ENCODE measurements at regions not wholly inside any gene's neighbourhood (a gene's known extent, or its start where the extent isn't known, plus 50 kb on each side); places are given as distances from the start of the nearest gene placed in this dataset.

GRCh38 chr6:108778421-108779186 lies 69.6 kb upstream of the ARMC2 start:
- no peak for DNase-seq (ENCODE audit: low spot score)

DNA sequence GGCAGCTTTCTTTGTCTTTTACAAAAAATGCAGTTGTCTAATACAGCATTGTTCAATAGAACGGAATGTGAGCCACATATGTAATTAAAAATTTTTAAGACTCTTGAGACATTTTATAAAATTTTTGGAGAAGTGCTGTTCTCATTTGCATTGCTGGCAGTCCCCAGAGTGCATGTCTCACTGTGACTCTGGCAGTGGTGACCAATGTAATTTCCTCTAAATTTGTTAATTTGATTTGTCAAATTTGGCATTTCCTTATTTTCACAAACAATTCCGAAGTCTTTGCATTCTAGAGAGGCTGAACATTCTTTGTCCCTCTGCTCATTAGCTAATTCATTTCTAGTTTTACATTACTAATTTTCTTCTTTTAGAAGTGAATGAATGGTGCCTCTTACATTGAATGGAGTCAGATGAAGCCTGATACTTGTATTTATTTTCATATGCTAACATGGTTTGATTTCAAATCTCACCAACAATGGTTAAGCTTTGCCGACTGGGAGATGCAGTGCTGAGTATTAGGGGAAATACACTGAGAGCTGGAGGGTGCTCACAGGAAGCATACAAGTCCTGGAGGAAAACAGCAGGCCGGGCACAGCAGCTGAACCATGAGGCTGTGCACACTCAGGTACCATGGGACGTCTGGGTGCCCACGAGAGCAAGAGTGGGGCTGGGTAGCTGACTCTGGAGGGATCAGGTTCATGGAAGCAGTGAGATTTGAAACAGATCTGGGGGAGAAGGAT lies 68.5 kb upstream of the ARMC2 start:
- DNase-seq (ENCODE audit: low spot score) = no peak

DNA sequence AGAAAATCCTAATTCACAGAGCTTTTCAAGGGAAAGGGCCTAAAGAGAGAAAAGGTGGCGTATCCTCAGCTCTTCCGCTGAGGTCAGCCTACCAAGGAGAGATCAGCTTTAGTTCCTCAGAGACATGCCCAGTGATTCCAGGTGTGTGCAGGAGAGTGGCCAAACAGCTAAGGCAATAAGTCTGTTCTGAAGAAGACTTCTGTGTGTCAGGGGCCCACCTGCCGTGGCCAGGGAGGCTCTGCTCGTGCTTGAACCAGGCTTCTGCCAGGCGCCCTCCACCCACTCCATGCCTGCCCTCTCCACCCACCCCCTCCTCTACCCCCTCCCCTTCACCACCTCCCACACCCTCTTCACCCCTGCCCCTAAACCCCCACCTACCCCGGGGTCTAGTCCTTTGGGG lies 67.4 kb upstream of the ARMC2 start:
- no peak for DNase-seq (ENCODE audit: low spot score)

DNA sequence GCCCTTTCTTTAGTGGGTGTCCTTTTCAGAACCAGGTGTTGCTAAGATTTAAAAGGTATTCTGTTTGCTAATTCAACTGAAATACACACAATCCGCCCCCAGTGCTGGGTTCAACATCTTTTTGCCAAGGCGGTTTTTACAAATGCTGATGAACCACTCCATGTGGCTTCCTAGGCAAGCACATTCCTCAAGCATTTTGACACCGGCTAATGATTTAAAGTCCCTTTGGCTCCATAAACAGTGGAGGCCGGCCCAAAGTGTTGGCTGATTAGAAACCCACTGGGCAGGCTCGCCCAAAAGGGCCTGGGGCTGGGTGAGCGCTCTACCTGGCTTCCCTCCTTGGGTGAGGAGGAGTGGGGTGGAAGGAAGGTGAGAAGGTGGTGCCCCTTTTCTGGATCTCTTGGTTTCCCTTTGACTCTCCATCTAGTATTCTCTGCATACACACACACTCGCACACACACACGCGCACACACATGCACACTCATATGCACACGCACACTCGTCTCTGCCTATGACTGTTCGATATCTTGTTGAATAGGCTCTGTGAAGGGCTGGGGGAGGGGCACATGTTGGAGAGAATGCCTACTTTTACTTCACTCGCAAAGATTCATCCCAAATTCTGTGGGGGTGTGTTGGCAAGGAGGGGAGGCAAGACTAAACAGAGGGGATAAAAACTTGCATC lies 66.7 kb upstream of the ARMC2 start:
- DNase-seq (ENCODE audit: low spot score) = no peak

DNA sequence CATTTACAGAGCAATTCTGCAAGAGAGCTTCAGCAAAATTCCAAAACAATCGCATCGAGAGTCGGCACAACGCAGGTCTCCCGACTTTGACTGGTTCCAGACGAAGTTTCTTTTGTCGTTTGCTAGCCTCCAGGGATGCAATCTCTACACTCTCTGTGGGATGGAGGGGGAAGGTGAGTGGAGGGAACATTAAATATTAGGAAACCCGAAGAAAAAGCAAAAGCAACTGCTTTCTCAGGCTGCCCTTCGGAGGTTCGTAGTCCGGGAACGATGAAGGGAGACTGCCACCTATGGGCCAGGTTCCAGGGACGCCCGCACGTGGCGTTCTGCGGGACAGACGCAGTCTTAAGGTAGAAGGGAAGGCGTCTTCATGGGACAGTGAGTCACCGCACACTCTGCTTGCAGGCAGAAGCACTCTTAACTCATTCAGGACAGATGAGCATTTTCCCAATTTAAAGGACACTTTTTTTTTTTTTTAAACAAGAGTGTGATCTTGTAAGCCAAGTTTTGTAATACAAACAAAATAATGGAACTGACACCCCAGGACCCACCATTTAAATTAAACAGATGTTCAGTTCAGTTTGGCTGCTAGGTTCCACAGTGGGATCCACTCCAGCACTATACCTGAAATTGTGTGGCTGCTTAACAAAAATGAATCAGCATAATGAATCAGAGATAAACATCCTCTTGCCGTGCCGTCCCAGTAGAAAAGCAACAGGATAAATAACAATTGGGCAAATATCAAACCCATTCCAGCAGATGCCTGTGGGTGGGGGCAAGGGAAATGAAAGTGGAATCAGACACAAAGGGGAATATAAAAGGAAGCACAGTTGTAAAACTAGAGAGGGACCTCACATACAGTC lies 65.8 kb upstream of the ARMC2 start:
- DNase-seq (ENCODE audit: low spot score) = peak; percentile 81

GRCh38 chr6:108785653-108786052 lies 62.6 kb upstream of the ARMC2 start:
- no peak for DNase-seq (ENCODE audit: low spot score)

DNA sequence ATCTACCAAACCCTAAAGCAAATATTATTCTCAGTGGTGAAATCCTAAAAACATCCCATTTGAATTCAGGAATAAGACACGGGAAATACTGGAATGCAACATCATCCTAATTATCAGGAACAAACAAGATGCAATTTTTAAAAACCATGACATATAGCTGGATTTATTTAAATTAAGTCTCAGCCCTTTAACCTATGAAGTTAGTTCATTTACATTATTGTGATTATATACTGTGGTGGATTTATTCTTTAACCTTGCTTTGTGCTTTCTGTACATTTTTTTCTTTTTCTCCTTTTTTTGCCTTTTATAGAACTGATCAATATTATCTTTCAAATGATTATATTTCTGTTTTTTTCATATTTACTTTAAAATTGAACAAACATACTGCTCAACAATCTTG lies 59.8 kb upstream of the ARMC2 start:
- no peak for DNase-seq (ENCODE audit: low spot score)

- no peak for DNase-seq (ENCODE audit: low spot score)
Observed at GRCh38 chr6:108789475-108789874, 58.7 kb upstream of the ARMC2 start.

- DNase-seq (ENCODE audit: low spot score) = no peak
Observed at GRCh38 chr6:108791700-108792099, 56.5 kb upstream of the ARMC2 start.

GRCh38 chr6:108793516-108794251 lies 54.5 kb upstream of the ARMC2 start:
- DNase-seq (ENCODE audit: low spot score) = no peak

DNA sequence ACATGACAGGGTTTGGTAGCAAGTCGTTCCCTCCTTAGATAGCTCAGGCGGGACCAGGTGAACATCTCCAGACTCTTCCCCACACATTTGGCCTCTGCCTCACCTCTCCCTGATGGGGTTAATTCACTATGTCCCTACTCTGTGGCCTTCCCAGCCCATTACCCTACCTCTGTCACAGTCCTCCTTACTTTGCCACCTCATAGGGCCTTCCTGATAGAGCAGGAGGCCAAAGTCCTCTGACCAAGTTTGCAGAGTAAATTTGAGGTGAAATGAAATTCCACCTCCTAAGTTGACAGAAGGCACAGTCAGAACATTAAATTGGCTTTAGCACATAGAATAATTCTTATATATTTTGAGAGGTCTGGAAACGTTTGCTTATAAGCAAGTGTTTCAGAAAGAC lies 53.1 kb upstream of the ARMC2 start:
- no peak for DNase-seq (ENCODE audit: low spot score)

- DNase-seq (ENCODE audit: low spot score) = no peak
Observed at GRCh38 chr6:108795814-108796213, 52.4 kb upstream of the ARMC2 start.

- DNase-seq (ENCODE audit: low spot score) = no peak
Observed at GRCh38 chr6:108796875-108797274, 51.3 kb upstream of the ARMC2 start.

DNA sequence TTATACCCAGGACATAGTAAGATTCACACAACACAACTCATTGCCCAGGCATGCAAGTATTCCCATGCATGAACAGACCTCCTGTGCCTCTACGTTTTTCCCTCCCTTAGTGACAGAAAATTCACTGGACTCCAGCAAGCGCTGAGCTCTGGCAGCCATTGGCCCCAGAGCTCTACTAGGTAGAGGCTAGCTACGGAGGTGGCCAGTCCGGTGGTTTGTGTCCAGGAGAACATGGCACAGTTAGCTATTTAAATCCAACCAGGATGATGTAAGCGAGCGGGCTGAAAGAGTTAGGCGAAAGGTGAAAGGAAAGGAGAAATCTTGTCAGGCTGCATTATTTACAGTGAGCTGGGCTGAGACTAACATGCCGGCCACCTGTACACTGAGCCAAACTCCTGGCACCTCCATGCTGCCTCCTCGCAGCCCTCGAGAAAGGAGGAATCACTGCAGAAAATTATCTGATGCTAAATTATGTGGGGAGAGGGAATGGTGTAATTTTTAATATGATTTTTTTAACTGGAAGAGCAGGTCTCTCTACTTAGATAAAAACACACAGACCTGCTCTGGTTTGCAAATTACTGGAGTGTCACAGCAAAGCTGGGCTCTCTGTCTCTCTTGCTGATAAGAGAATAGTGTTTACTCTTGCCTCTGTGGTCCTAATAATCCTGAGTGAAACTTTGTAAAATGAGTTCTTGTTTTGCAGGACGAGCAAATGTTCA lies 50.1 kb upstream of the ARMC2 start:
- DNase-seq (ENCODE audit: low spot score) = no peak
